Hindlimb muscle (tissue), 1 donor: ENCODE measurements at regions not wholly inside any gene's neighbourhood (a gene's known extent, or its start where the extent isn't known, plus 50 kb on each side); places are given as distances from the start of the nearest gene placed in this dataset.
A peak's percentile ranks its signal among the peaks of the same experiment; 100 is the strongest.

Experiments
- DNase-seq: peaks from one replicate; pipeline ENCODE4 v3.0.0-alpha.2; 2013

- no peak for DNase-seq
Measured at GRCh38 chr10:128626397-128627000, 500.3 kb upstream of the MKI67 start.

DNA sequence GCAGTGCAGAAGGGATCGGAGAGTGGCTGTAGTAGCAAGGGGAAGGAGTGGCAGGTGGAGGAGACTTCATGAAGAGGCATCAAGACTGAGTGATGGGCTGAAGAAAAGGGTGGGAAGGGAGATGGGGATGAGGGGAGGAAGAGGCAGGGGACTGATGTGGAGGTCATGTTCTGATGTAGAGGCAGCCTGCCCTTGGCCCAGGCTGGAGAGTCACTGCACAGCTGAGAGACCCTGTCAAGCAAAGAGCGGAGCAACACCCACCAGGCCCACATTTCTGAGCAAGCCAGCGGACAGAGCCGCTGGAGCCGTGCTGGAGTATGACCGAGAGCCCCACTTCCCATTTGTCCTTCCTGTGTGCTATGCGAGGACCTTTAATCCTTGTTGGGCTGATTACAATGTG is 501.6 kb upstream of the MKI67 start:
- DNase-seq, result no peak

DNA sequence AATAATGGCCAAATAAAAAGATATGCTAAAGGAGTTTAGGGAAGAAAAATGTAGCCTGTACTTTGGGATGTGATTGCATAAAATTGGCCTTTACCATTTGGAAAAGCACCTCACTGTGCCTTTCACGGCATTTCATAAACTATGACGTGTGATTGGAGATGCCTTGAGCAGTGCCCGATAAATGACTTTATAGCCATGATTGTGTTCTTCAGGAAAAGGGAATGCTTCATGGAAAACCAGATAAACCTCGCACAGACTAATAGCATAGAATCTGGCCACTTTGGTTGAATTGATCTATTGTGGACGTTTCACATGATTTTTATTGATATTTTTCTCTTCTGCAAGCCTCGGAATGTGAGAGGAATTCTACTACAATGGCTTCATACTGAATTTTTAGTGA is 502.0 kb upstream of the MKI67 start:
- no peak for DNase-seq

DNA sequence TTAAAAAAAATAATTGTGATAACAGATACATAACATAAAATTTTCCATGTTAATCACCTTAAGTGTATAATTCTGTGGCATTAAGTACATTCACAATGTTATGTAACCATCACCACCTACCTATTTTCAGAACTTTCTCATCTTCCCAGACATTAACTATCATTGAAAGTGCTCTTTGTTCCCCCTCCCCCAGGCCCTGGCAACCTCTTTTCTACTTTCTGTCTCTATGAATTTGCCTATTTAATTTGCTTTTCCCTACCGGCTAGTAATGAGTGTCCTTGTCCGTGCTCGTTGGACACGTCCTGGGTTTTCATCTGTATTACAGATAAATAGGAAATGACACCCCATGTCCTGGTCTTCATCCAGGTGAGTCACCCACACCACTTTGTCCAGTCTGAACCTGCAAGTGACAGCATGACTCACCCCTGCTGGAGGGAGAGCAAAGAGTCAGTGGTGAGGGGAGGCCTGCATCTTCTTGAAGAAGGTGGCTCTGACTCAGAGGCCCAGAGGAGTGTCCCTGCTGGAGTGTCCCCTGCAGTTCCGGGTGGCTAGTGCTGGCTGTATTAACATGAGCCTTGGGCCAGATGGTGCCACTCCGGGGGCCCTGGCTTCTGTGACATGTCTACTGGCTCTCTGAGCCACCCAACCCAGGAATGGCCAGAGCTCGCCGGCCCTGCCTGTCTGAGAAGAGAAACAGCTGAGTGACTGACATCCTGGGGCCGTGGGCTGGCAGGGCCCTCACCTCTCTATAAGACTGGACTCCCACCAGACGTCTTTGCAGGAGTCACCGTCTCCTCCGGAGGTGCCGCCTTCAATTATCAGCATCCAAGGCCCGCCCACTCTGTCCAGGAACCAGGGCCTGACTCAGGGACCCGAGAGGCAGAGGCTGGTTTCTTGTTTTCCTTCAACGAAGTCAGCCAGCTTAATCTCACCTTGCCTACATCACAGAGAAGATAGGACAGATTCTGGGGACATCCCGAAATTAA is 503.2 kb upstream of the MKI67 start:
- no peak for DNase-seq

GRCh38 chr10:128630787-128631252 is 504.6 kb upstream of the MKI67 start:
- DNase-seq, result no peak

- DNase-seq, result peak; percentile 66
Measured at GRCh38 chr10:128631801-128632241, 505.6 kb upstream of the MKI67 start.

- no peak for DNase-seq
Measured at GRCh38 chr10:128632694-128633093, 506.5 kb upstream of the MKI67 start.

GRCh38 chr10:128633864-128634540 is 507.8 kb upstream of the MKI67 start:
- peak; percentile 70 for DNase-seq

GRCh38 chr10:128642023-128642422 is 515.8 kb upstream of the MKI67 start:
- DNase-seq, result no peak

GRCh38 chr10:128642502-128642901 is 516.3 kb upstream of the MKI67 start:
- no peak for DNase-seq

GRCh38 chr10:128643658-128644057 is 517.4 kb upstream of the MKI67 start:
- no peak for DNase-seq

GRCh38 chr10:128645486-128645885 is 519.3 kb upstream of the MKI67 start:
- no peak for DNase-seq

GRCh38 chr10:128646956-128647355 is 520.7 kb upstream of the MKI67 start:
- no peak for DNase-seq

- DNase-seq, result no peak
Measured at GRCh38 chr10:128657548-128657947, 531.3 kb upstream of the MKI67 start.

- no peak for DNase-seq
Measured at GRCh38 chr10:128660726-128661125, 534.5 kb upstream of the MKI67 start.

DNA sequence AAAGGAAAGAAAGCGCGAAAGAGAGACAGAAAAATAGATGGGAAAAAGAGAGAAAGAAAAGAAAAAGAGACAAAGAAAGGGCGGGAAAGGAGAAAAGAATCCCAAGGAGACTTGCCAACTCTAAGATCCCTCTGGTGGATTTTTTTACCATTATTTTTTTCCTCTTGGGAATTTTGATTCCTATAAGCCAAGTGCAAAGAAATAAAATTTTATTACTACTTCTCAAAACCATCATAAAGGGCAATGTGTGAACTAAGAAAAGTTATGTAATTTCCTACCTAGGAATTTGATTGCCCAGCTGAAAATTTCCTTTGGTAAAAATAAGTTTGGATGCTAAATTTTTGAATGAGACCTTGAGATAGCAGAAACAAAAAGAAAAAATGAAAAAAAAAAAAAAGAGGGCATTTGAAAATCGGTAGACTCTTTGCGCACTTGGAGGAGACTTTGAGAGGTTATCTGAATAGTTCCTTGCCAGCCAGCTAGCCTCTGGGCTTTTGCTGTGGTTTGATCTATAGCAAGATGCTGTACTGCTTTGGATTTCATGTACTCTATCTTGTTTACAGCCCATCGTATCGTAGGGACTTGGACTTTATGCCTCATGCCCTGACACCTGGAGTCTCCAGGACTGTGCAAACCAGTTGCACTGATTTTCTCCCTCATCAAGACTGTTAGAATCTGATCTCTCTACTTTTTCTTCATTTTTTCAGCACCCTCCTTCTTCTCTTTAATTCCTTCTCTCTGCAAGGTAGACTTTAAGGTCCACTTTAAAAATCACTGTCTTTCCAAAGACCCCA is 535.4 kb upstream of the MKI67 start:
- no peak for DNase-seq

- no peak for DNase-seq
Measured at GRCh38 chr10:128662520-128662919, 536.3 kb upstream of the MKI67 start.

GRCh38 chr10:128664729-128665128 is 538.5 kb upstream of the MKI67 start:
- DNase-seq, result no peak

DNA sequence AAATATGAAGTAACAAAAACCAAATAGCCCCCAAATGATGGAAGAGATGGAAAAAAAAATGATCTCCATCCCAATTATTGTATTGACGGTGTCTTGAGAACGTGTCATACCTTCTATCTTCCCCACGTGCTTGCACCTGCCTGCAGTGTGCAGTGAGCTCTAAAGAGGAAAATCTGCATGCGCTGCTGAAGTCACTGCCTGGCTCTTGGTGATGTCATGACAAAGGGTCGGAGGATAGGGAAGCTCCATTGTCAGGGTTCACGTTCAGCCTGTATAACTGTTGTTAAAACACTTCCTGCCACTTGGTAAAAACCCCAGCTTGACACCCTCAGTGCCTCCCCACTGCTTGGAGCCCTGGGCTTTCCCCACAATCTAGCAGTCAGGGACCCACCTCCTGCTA is 549.2 kb upstream of the MKI67 start:
- DNase-seq, result no peak

DNA sequence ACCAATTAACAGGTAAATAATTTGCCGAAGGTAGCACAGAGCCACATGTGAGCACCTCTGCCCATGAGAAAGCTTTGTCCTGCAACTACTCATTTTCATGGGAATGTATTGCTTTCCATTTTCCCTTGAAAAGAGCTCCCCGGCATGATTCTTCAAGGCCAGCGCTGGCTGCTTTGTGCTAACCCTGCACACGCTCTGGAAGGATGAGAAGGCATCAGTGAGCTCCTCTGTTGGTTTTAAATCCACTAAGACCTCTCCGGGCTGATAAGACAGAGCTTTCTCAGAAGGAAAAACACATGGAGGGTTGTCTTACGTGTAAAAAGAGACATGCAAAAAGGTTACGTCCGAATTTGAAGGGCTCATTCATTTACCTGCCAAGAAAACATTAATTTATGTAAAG is 553.9 kb upstream of the MKI67 start:
- no peak for DNase-seq

DNA sequence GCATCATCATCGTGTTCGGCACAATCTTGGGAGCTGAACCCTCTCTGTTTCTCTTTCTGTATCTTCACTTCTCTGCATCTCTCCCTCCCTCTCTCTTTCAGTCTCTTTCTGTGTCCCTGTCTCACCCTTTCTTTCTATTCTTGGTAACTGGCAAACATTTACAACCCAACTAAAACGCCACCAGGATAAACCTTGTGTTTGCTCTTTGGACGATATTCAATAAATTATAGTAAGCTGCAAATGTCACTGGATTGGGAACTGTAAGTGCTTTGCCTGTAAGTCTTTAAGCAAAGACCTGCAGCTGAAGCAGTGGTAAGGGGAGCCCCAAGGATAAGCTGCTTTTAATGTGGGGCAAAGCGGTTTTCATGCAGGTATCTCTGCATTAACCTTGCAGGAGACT is 558.0 kb upstream of the MKI67 start:
- no peak for DNase-seq

DNA sequence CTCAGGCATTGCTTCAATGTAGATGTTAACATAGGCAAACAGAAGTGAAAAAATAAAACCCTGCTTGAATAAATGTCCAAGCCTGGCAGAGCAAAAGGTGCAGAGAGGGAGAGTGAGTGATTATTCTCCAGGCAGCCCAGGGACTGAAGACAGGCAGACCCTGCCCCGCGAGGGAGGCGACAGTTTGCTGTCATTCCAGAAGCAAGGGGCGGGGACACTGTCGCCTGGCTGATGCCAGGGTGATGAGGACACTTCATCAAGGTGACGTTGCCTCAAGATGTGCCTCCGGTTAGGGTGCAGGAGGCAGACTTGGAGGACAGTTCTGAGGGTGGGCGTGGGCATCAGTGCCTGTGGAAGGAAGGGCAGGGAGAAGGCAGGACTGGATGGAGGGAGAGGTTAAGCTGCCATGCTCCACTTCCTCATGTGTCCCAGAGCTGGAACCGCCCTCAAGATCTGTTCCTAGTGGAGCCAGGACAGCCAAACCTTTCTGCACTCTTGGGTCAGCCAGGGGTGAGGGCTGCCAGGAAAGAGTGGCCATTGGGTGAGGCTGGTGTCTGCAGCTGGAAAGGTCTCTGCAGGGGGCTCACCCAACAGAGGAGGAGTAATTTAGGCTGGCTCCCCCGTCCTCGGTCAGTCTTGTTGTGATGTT is 560.5 kb upstream of the MKI67 start:
- DNase-seq, result no peak
